WTC11 (cell line): ENCODE measurements at regions not wholly inside any gene's neighbourhood (a gene's known extent, or its start where the extent isn't known, plus 50 kb on each side); places are given as distances from the start of the nearest gene placed in this dataset.

Source experiments
- ATAC-seq: fragments of 200-7000 bp; cut with Tn5 transposase; 2 replicates; pipeline ENCODE4 v1.10.0; 2021; ENCODE audit warnings: mild to moderate bottlenecking, moderate library complexity
- CTCF ChIA-PET: fragments of 300-600 bp; sonication (Branson Sonifier 250); formaldehyde crosslinking; loops from one replicate; lab custom pipeline; 2021; ENCODE audit warnings: antibody characterized with exemption; lab: Charles Lee
- POLR2A ChIA-PET: fragments of 350-600 bp; sonication (Branson Sonifier 250); formaldehyde crosslinking; loops from one replicate; lab custom pipeline; 2021; ENCODE audit warnings: antibody characterized with exemption; lab: Charles Lee
- DNase-seq: peaks from one replicate; pipeline ENCODE4 v3.0.0; 2021; ENCODE audit warnings: low spot score
- H3K27ac Mint-ChIP-seq: 2 replicates; pipeline ENCODE4 v1.8.0; 2021; ENCODE audit warnings: mixed read lengths
- H3K27me3 Mint-ChIP-seq: 2 replicates; pipeline ENCODE4 v1.8.0; 2021; ENCODE audit warnings: low read depth, mild to moderate bottlenecking, moderate library complexity, mixed read lengths
- H3K36me3 Mint-ChIP-seq: 2 replicates; pipeline ENCODE4 v1.8.0; 2021; ENCODE audit warnings: mixed read lengths
- H3K4me1 Mint-ChIP-seq: 2 replicates; pipeline ENCODE4 v1.8.0; 2022; ENCODE audit warnings: mixed read lengths
- H3K4me3 Mint-ChIP-seq: 2 replicates; pipeline ENCODE4 v1.8.0; 2021; ENCODE audit warnings: mild to moderate bottlenecking, moderate library complexity, mixed read lengths
- H3K9me3 Mint-ChIP-seq: 2 replicates; pipeline ENCODE4 v1.8.0; 2021; ENCODE audit warnings: mixed read lengths
- ARID4B ChIP-seq: sonication (generic); formaldehyde crosslinking; IDR thresholded peaks from 2 replicates; pipeline ENCODE4 v1.8.0; 2023; ENCODE audit warnings: missing genetic modification reagents, mild to moderate bottlenecking, borderline replicate concordance
- E2F5 ChIP-seq: sonication (generic); formaldehyde crosslinking; IDR thresholded peaks from 2 replicates; pipeline ENCODE4 v1.8.1; 2022; ENCODE audit warnings: mild to moderate bottlenecking, moderate library complexity, missing genetic modification reagents
- EMX1 ChIP-seq: fragments of 250-450 bp; sonication (Bioruptor Pico); IDR thresholded peaks from 2 replicates; pipeline ENCODE4 v1.8.0; 2021; ENCODE audit warnings: mild to moderate bottlenecking
- ESRRA ChIP-seq: sonication (generic); formaldehyde crosslinking; IDR thresholded peaks from 2 replicates; pipeline ENCODE4 v1.8.1; 2022; ENCODE audit warnings: mild to moderate bottlenecking, missing genetic modification reagents, borderline replicate concordance
- FOXJ3 ChIP-seq: sonication (generic); formaldehyde crosslinking; IDR thresholded peaks from 2 replicates; pipeline ENCODE4 v1.9.0; 2021; ENCODE audit warnings: missing genetic modification reagents, mild to moderate bottlenecking, borderline replicate concordance
- FOXP1 ChIP-seq: sonication (generic); formaldehyde crosslinking; IDR thresholded peaks from 2 replicates; pipeline ENCODE4 v1.8.0; 2022; ENCODE audit warnings: missing genetic modification reagents, mild to moderate bottlenecking, moderate library complexity, borderline replicate concordance
- GRHL2 ChIP-seq: fragments of 250-450 bp; sonication (Bioruptor Pico); IDR thresholded peaks from 2 replicates; pipeline ENCODE4 v1.8.0; 2022; ENCODE audit warnings: mild to moderate bottlenecking, moderate library complexity; ENCODE audit not compliant: insufficient replicate concordance, severe bottlenecking
- GTF2I ChIP-seq: fragments of 250-450 bp; sonication (Bioruptor Pico); conservative IDR thresholded peaks from 2 replicates; pipeline ENCODE4 v1.4.0; 2021; ENCODE audit warnings: mild to moderate bottlenecking
- HMGA2 ChIP-seq: fragments of 250-450 bp; sonication (Bioruptor Pico); IDR thresholded peaks from 2 replicates; pipeline ENCODE4 v1.4.0; 2021; ENCODE audit warnings: mild to moderate bottlenecking, moderate library complexity
- IRF1 ChIP-seq: sonication (generic); formaldehyde crosslinking; IDR thresholded peaks from 2 replicates; pipeline ENCODE4 v1.8.0; 2023; ENCODE audit warnings: missing genetic modification reagents
- STAT6 ChIP-seq: sonication (generic); formaldehyde crosslinking; conservative IDR thresholded peaks from 2 replicates; pipeline ENCODE4 v1.8.1; 2023; ENCODE audit warnings: mild to moderate bottlenecking, low read depth, missing genetic modification reagents, moderate library complexity
- ZMAT4 ChIP-seq: fragments of 250-450 bp; sonication (Bioruptor Pico); IDR thresholded peaks from 2 replicates; pipeline ENCODE4 v1.9.0; 2021; ENCODE audit warnings: mild to moderate bottlenecking
- ZNF121 ChIP-seq: sonication (generic); formaldehyde crosslinking; IDR thresholded peaks from 2 replicates; pipeline ENCODE4 v1.8.0; 2023; ENCODE audit warnings: missing genetic modification reagents
- ZNF532 ChIP-seq: fragments of 250-450 bp; sonication (Bioruptor Pico); IDR thresholded peaks from 2 replicates; pipeline ENCODE4 v1.9.0; 2021; ENCODE audit warnings: mild to moderate bottlenecking, borderline replicate concordance
- TF ChIP-seq, protein P1 (sequence below): fragments of 250-450 bp; sonication (Bioruptor Pico); IDR thresholded peaks from 2 replicates; pipeline ENCODE4 v1.9.0; 2021; ENCODE audit warnings: moderate library complexity, mild to moderate bottlenecking, inconsistent platforms, borderline replicate concordance
- TF ChIP-seq, protein P2 (sequence below): sonication (generic); formaldehyde crosslinking; conservative IDR thresholded peaks from 2 replicates; pipeline ENCODE4 v1.8.1; 2022; ENCODE audit warnings: mild to moderate bottlenecking, missing genetic modification reagents

- Mint-ChIP-seq H3K4me3 (no peak overlapping the region), H3K27me3 (peaks cover 3% of the 10 kb centered on the region; the same call in 1 of the 2 replicates), H3K27ac (no peak overlapping the region), H3K36me3 (peaks cover 21% of the 10 kb centered on the region), H3K9me3 (peaks cover 19% of the 10 kb centered on the region), H3K4me1 (peaks cover 62% of the 10 kb centered on the region)
- ATAC-seq (no peak), DNase-seq (no peak)
- TF ChIP-seq E2F5 (CRISPR knock-in tag) (no peak), HMGA2 (CRISPR knock-in tag) (peak; percentile 87), GRHL2 (CRISPR knock-in tag) (no peak), IRF1 (CRISPR knock-in tag) (no peak), FOXP1 (CRISPR knock-in tag) (no peak), STAT6 (CRISPR knock-in tag) (no peak)
- TF ChIP-seq, protein P1, sequence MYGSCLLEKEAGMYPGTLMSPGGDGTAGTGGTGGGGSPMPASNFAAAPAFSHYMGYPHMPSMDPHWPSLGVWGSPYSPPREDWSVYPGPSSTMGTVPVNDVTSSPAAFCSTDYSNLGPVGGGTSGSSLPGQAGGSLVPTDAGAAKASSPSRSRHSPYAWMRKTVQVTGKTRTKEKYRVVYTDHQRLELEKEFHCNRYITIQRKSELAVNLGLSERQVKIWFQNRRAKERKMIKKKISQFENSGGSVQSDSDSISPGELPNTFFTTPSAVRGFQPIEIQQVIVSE, result no peak
- ChIA-PET CTCF (interaction anchor here (0.9 kb wide), 1 partner anchor 100 kb away, joined by 3 read pairs; no protein-coding TSS in a partner anchor), POLR2A (no interaction called here)
These were observed 119.4 kb downstream of the MRPS6 start for GRCh38 chr21:34192646-34193285.

DNA sequence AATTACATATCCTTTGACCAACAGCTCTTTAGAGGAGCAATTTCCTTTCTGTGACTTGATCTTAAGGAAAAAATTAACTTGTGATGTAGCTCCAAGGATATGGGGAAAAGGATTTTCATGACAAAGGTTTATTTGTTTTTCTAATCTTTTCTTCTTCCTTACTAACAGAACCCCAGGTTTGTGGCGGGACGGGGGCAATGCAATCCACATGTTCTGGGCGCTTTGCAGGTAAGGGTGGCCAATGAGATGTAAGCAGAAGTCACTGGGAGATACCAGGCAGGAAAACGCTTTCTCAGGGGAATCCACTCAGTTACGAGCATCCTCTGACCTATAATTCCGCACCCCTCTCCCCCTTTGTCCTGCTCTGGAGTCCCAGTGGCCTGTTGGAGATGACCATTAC, 122.0 kb downstream of the MRPS6 start:
- H3K27me3 Mint-ChIP-seq, result peaks cover 3% of the 10 kb centered on the region; the same call in 1 of the 2 replicates
- H3K9me3 Mint-ChIP-seq, result peaks cover 9% of the 10 kb centered on the region
- DNase-seq (peak; percentile 56), ATAC-seq (peak; percentile 88)
- peaks cover 80% of the 10 kb centered on the region for H3K4me1 Mint-ChIP-seq
- no peak overlapping the region for H3K4me3 Mint-ChIP-seq
- peak overlapping the region; percentile 79 for H3K27ac Mint-ChIP-seq
- peaks cover 11% of the 10 kb centered on the region; the same call in 1 of the 2 replicates for H3K36me3 Mint-ChIP-seq
- POLR2A ChIA-PET, result no interaction called here
- CTCF ChIA-PET, result interaction anchor here (1.4 to 1.6 kb wide), 3 partner anchors 15 to 271 kb away, joined by 3 read pairs; no protein-coding TSS in a partner anchor
- TF ChIP-seq ZMAT4 (CRISPR knock-in tag) (no peak), EMX1 (CRISPR knock-in tag) (no peak), GTF2I (CRISPR knock-in tag) (no peak), ARID4B (no peak), ZNF532 (no peak), E2F5 (CRISPR knock-in tag) (no peak), FOXJ3 (CRISPR knock-in tag) (no peak), ZNF121 (CRISPR knock-in tag) (no peak), ESRRA (CRISPR knock-in tag) (no peak)
- TF ChIP-seq, protein P2, sequence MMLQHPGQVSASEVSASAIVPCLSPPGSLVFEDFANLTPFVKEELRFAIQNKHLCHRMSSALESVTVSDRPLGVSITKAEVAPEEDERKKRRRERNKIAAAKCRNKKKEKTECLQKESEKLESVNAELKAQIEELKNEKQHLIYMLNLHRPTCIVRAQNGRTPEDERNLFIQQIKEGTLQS (CRISPR knock-in tag), result no peak
